K562 (cell line): ENCODE measurements at regions not wholly inside any gene's neighbourhood (a gene's known extent, or its start where the extent isn't known, plus 50 kb on each side); places are given as distances from the start of the nearest gene placed in this dataset.

Source experiments
- ATAC-seq: fragments of 200-7000 bp; cut with Tn5 transposase; 3 replicates; pipeline ENCODE4 v1.9.1; 2020; ENCODE audit warnings: moderate library complexity
- BruUV-seq: library from RNA; stranded (reverse); fragments of 400-500 nt; replicated peaks from 2 replicates; lab custom pipeline; 2021; lab: Mats Ljungman, UMichigan
- CTCF ChIA-PET: fragments of 300-600 bp; formaldehyde crosslinking; extraction: SDS; loops from one replicate; lab custom pipeline; 2021; ENCODE audit warnings: low intra/inter-chr PET ratio; lab: Yijun Ruan, JAX
- POLR2A ChIA-PET: fragments of 300-600, 350-650 bp; sonication (Branson Sonifier 250); formaldehyde crosslinking; extraction: SDS; loops from one replicate; lab custom pipeline; 2021; ENCODE audit warnings: antibody characterized with exemption, inconsistent platforms; lab: Yijun Ruan, JAX
- DNase-seq, 4 experiments: peaks; one replicate each; pipeline versions ENCODE4 v3.0.0 to v3.0.0-alpha.2; 2011 to 2018; ENCODE audit warnings: low spot score in 3 of 4, mixed read lengths in 3 of 4; ENCODE audit errors: extremely low read depth in 1 of 4
- FAIRE-seq: peaks from 2 replicates; lab custom pipeline; 2011; peaks lifted over from hg19 to GRCh38; lab: Jason Lieb, UNC
- H2AFZ ChIP-seq: 2 replicates; pipeline ENCODE4 v1.6.0; 2011; ENCODE audit warnings: low read depth, low read length, control low read depth, inconsistent platforms
- H3K27ac ChIP-seq: fragments of 200-600 bp; 3 replicates; pipeline ENCODE4 v1.8.0; 2011; ENCODE audit warnings: low read depth, mild to moderate bottlenecking, control low read depth, inconsistent platforms, low read length, moderate library complexity, mixed read lengths; ENCODE audit errors: extremely low read depth
- H3K27me3 ChIP-seq, 2 experiments: fragments of 300-600 bp in 1 of 2; 2 replicates in 1 of 2; 3 replicates in 1 of 2; pipeline versions ENCODE4 v1.6.0 to v1.8.0; 2011; ENCODE audit warnings: inconsistent platforms in 2 of 2, low read length in 2 of 2, mild to moderate bottlenecking in 1 of 2, mixed read lengths in 1 of 2, moderate library complexity in 1 of 2; ENCODE audit not compliant: control insufficient read depth in 2 of 2, insufficient read depth in 2 of 2
- H3K36me3 ChIP-seq: fragments of 300-600 bp; 3 replicates; pipeline ENCODE4 v1.8.0; 2011; ENCODE audit warnings: mild to moderate bottlenecking, low read length, inconsistent platforms; ENCODE audit not compliant: control insufficient read depth, insufficient read depth
- H3K4me1 ChIP-seq, 2 experiments: fragments of 200-600 bp in 1 of 2; replicated peaks in 1 of 2; 2 replicates in 1 of 2; 3 replicates in 1 of 2; pipeline versions ENCODE4 v1.5.1 to v1.8.0; 2011; ENCODE audit warnings: inconsistent platforms in 2 of 2, low read length in 2 of 2, mild to moderate bottlenecking in 1 of 2, mixed read lengths in 1 of 2, moderate library complexity in 1 of 2; ENCODE audit not compliant: control insufficient read depth in 2 of 2, insufficient read depth in 2 of 2
- H3K4me2 ChIP-seq: 2 replicates; pipeline ENCODE4 v1.6.1; 2011; ENCODE audit warnings: low read length, control low read depth, inconsistent platforms, mixed read lengths; ENCODE audit not compliant: insufficient read depth
- H3K4me3 ChIP-seq: fragments of 200-600 bp; sonication (generic), shearing (Covaris generic); 2 replicates; pipeline ENCODE4 v1.5.1; 2016; ENCODE audit warnings: control low read depth, inconsistent platforms
- H3K79me2 ChIP-seq: fragments of 200-600 bp; 3 replicates; pipeline ENCODE4 v1.8.0; 2011; ENCODE audit warnings: low read length, inconsistent platforms; ENCODE audit not compliant: control insufficient read depth, insufficient read depth
- H3K9ac ChIP-seq, 2 experiments: 2 replicates each; pipeline versions ENCODE4 v1.6.0 to v1.6.1; 2011; ENCODE audit warnings: low read depth in 2 of 2, low read length in 2 of 2, control low read depth in 1 of 2, inconsistent platforms in 1 of 2, mild to moderate bottlenecking in 1 of 2, mixed read lengths in 1 of 2; ENCODE audit not compliant: insufficient read depth in 1 of 2
- H3K9me1 ChIP-seq: one replicate; pipeline ENCODE4 v1.6.0; 2011; ENCODE audit warnings: inconsistent platforms, mild to moderate bottlenecking, low read length, moderate library complexity; ENCODE audit not compliant: control insufficient read depth, insufficient read depth
- H3K9me3 ChIP-seq: replicated peaks from 2 replicates; pipeline ENCODE4 v1.5.1; 2011; ENCODE audit warnings: low read depth, low read length, inconsistent platforms; ENCODE audit not compliant: control insufficient read depth, insufficient read depth
- H4K20me1 ChIP-seq: replicated peaks from 2 replicates; pipeline ENCODE4 v1.6.1; 2011; ENCODE audit warnings: low read length, inconsistent platforms, mixed read lengths; ENCODE audit not compliant: control insufficient read depth, insufficient read depth
- EGR1 ChIP-seq: fragments of 450-650 bp; conservative IDR thresholded peaks from 2 replicates; pipeline ENCODE4 v1.6.1; 2017; ENCODE audit warnings: mild to moderate bottlenecking
- EZH2 ChIP-seq: IDR thresholded peaks from 2 replicates; pipeline ENCODE4 v1.6.1; 2012; ENCODE audit warnings: low read depth, mild to moderate bottlenecking, inconsistent platforms, low read length, borderline replicate concordance
- GABPA ChIP-seq: fragments of 200-800 bp; sonication (Bioruptor generic); conservative IDR thresholded peaks from 2 replicates; pipeline ENCODE4 v1.6.1; 2016; ENCODE audit warnings: low read depth, missing genetic modification characterization, missing compliant biosample characterization
- KLF6 ChIP-seq: fragments of 250-450 bp; sonication (Bioruptor Pico); IDR thresholded peaks from 2 replicates; pipeline ENCODE4 v1.4.0; 2020; ENCODE audit warnings: mild to moderate bottlenecking, moderate library complexity, borderline replicate concordance
- LEF1 ChIP-seq: fragments of 450-650 bp; IDR thresholded peaks from 2 replicates; pipeline ENCODE4 v1.6.1; 2016; ENCODE audit warnings: mild to moderate bottlenecking
- SPI1 ChIP-seq: IDR thresholded peaks from 2 replicates; pipeline ENCODE4 v1.6.1; 2011; ENCODE audit warnings: low read depth, low read length, control low read depth, borderline replicate concordance
- U2AF1 ChIP-seq: fragments of 200-400 bp; formaldehyde crosslinking; optimal IDR thresholded peaks from 2 replicates; pipeline ENCODE3; 2017; ENCODE audit warnings: mild to moderate bottlenecking, low read depth, low read length, moderate library complexity
- ZBTB40 ChIP-seq, 2 experiments: fragments of 450-650 bp in 1 of 2; sonication (generic) in 1 of 2; formaldehyde crosslinking in 1 of 2; IDR thresholded peaks; 2 replicates each; pipeline versions ENCODE4 v1.7.1 to v1.9.0; 2016 to 2022; ENCODE audit warnings: inconsistent platforms in 1 of 2, mild to moderate bottlenecking in 1 of 2, missing genetic modification reagents in 1 of 2
- ZHX1 ChIP-seq: fragments of 150-350 bp; conservative IDR thresholded peaks from 2 replicates; pipeline ENCODE4 v1.6.1; 2014; ENCODE audit warnings: low read length
- WGBS: fragments of 100-300 bp; shearing (Covaris generic); methylation state at CpG from one replicate; pipeline ENCODE4 v1.1.6; 2016; ENCODE audit warnings: low coverage, mixed read lengths; ENCODE audit not compliant: insufficient coverage; ENCODE audit errors: missing lambda C conversion rate; 5-methylcytosine and 5-hydroxymethylcytosine counted together
- in situ Hi-C: fragments of 300-500 bp; cut with MboI; formaldehyde crosslinking; loops from 4 replicates; pipeline ENCODE4 v1.15.0; 2018; ENCODE audit warnings: inconsistent platforms, mixed read lengths
- intact Hi-C: fragments of 100-400 bp; cut with micrococcal nuclease; formaldehyde crosslinking; loops from 2 replicates; pipeline ENCODE4 v1.14.2; 2022

DNA sequence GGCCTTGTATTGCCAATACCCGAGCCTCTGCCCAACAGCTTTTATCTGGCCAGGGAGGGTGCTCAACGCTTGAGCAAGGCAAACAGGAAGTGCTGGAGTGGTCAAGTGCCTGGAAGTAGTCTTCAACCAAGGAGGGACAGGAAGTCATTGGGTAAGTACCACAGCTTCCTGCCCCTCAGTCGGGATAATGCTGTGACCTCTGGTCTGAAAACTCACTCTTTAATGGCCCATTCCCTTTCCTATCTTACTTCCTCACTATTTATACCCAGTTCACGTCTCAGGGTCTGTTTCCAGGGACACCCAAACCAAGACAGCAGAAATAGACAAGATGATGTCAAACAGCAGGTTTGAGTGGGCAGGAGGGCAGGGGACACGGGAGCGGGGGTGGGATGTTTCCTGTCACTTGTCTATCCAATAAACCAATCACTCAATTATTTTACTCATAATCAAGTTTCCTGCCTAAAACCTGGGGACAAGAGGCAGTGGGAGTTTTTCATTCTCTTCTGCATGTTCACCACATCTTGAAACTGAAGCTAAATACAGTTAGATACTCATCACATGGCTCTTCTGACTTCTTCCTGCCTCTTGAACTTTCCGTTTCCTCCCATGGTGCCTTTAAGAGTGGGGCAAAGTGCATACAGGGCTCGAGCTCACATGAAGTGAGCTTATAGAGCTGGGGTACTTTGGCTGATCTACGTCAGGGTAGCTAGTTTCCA lies 68.9 kb upstream of the CAB39 start:
- ATAC-seq (peak; percentile 55), FAIRE-seq (no peak), DNase-seq (peak in 1 of 4 experiments; percentile 3)
- CTCF ChIA-PET: no interaction called here
- Histone ChIP-seq H4K20me1 (no peaks in the 10 kb centered on the region), H3K79me2 (no peaks in the 10 kb centered on the region), H3K4me2 (peak overlapping the region; percentile 32; the same call in 1 of the 2 replicates), H3K27ac (peak overlapping the region; percentile 33; the same call in 1 of the 3 replicates), H3K4me3 (no peak overlapping the region), H3K4me1 (peaks cover 0 to 6% of the 10 kb centered on the region in 2 experiments; a peak in 2 of 5 replicates), H3K27me3 (no peaks in the 10 kb centered on the region), H3K9me1 (no peaks in the 10 kb centered on the region), H2AFZ (peak overlapping the region; percentile 93), H3K36me3 (no peaks in the 10 kb centered on the region), H3K9ac (no peak overlapping the region), H3K9me3 (no peaks in the 10 kb centered on the region)
- no TSS peak for BruUV-seq
- in situ Hi-C loops: no loop called here
- POLR2A ChIA-PET: no interaction called here
- intact Hi-C loops: no loop called here
- 42% methylated on average over 6 of the region's 9 CpGs for WGBS
- TF ChIP-seq GABPA (tag) (peak; percentile 84), KLF6 (CRISPR knock-in tag) (no peak), ZHX1 (no peak), ZBTB40 (IDR thresholded peaks at IDR 0.05) (peak; percentile 62), ZBTB40 (CRISPR knock-in tag; IDR thresholded peaks at IDR 0.05) (no peak), LEF1 (no peak), SPI1 (peak; percentile 68), EGR1 (peak; percentile 57), EZH2 (no peak), U2AF1 (no peak)
